K562 (cell line): ENCODE measurements at regions not wholly inside any gene's neighbourhood (a gene's known extent, or its start where the extent isn't known, plus 50 kb on each side); places are given as distances from the start of the nearest gene placed in this dataset.

Experiments
- CHD1 ChIP-seq: fragments of 200-600 bp; sonication (generic); IDR thresholded peaks from one replicate; pipeline ENCODE4 v1.6.1; 2012; ENCODE audit warnings: mild to moderate bottlenecking, moderate library complexity, low read length, inconsistent platforms
- CREB1 ChIP-seq, 2 experiments: sonication (generic) in 1 of 2; formaldehyde crosslinking in 1 of 2; IDR thresholded peaks; 2 replicates each; pipeline versions ENCODE4 v1.6.1 to v1.8.0; 2012 to 2022; ENCODE audit warnings: inconsistent platforms in 1 of 2, mild to moderate bottlenecking in 1 of 2, missing genetic modification reagents in 1 of 2, moderate library complexity in 1 of 2
- EGR1 ChIP-seq: fragments of 450-650 bp; conservative IDR thresholded peaks from 2 replicates; pipeline ENCODE4 v1.6.1; 2017; ENCODE audit warnings: mild to moderate bottlenecking
- JUN ChIP-seq, 2 experiments: sonication (generic) in 1 of 2; formaldehyde crosslinking in 1 of 2; IDR thresholded peaks; 2 replicates each; pipeline versions ENCODE4 v1.6.1 to v1.8.0; 2012 to 2022; ENCODE audit warnings: borderline replicate concordance in 2 of 2, mild to moderate bottlenecking in 2 of 2, improper control_type of control experiment in 1 of 2, low read depth in 1 of 2, low read length in 1 of 2, missing genetic modification reagents in 1 of 2
- NFYB ChIP-seq: IDR thresholded peaks from 2 replicates; pipeline ENCODE4 v1.6.1; 2011; ENCODE audit warnings: mild to moderate bottlenecking, moderate library complexity; ENCODE audit not compliant: insufficient read length; ENCODE audit errors: extremely low read depth
- PTBP1 ChIP-seq: fragments of 200-400 bp; formaldehyde crosslinking; IDR thresholded peaks from 2 replicates; pipeline ENCODE4 v1.6.1; 2017; ENCODE audit warnings: low read depth, low read length
- RFX1 ChIP-seq: fragments of 450-650 bp; IDR thresholded peaks from 2 replicates; pipeline ENCODE4 v1.6.1; 2016; ENCODE audit warnings: mild to moderate bottlenecking, moderate library complexity
- TAF7 ChIP-seq: fragments of 450-650 bp; IDR thresholded peaks from 2 replicates; pipeline ENCODE4 v1.6.1; 2016; ENCODE audit warnings: missing genetic modification characterization, missing compliant biosample characterization

DNA sequence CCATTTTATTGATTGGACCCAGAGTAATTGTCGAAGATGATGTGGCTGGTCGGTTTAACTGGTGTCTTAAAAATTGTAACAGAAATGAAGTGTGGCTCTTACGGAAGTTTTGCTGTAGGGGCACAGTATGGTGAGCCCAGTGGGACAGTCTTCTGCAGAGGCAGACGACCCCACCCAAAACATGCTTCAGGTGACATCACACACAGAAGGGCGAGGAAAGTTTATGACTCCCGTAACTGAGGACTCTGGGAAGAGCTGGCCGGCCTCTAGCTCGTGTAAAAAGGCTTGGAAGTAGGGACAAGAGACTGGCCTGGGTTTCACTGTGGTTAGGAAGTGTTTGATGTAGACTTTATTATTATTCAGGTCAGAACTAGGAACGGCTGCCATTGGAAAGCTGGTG, 73.3 kb downstream of the HTR5A start:
- TF ChIP-seq PTBP1 (no peak), CHD1 (no peak), NFYB (no peak), TAF7 (tag) (no peak), JUN (IDR thresholded peaks at IDR 0.05; ENCODE audit: borderline replicate concordance, low read depth, low read length) (no peak), JUN (CRISPR knock-in tag; IDR thresholded peaks at IDR 0.05; ENCODE audit: borderline replicate concordance) (no peak), EGR1 (no peak), CREB1 (IDR thresholded peaks at IDR 0.05) (no peak), CREB1 (CRISPR knock-in tag; IDR thresholded peaks at IDR 0.05) (no peak), RFX1 (no peak)
